ENCODE measurements at regions not wholly inside any gene's neighbourhood (a gene's known extent, or its start where the extent isn't known, plus 50 kb on each side); places are given as distances from the start of the nearest gene placed in this dataset.

DNA sequence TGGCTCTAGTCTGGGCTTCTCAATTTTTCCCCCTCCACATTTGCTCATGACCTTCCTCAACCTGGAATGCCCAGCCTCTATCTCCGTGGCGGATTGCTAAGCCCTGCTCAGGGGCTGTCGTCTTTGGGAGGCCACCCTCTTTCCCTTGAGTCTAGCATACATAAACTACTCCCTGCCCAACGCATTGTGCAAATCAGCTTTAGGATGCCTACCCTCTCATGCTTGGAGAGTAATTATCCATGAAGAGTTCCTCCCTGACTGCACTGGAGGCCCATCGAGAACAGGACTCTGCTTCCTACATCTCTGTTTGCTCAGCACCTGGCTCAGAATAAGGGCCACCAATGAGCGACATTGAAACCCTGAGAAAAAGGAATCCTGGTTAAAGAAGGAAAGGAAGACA, 53.7 kb upstream of the NPAS2 start:
- Histone ChIP-seq H3K27ac (ENCODE audit: low read depth, low read length) (no peak overlapping the region), H3K9ac (ENCODE audit: low read depth, low read length) (no peak overlapping the region)

GRCh38 chr2:100766806-100767205, 53.1 kb upstream of the NPAS2 start:
- Histone ChIP-seq H3K27me3 (ENCODE audit: insufficient read depth, low read length) (no peaks in the 10 kb centered on the region), H3K4me3 (ENCODE audit: low read length) (no peak overlapping the region), H3K9me3 (ENCODE audit: insufficient read depth, low read depth, low read length) (no peaks in the 10 kb centered on the region), H3K4me1 (ENCODE audit: insufficient read depth, low read length) (0 out of 2 replicates have a peak, but pooled peaks cover 2% of the 10 kb centered on the region), H3K9ac (ENCODE audit: low read depth, low read length) (no peak overlapping the region), H3K27ac (ENCODE audit: low read depth, low read length) (no peak overlapping the region), H3K36me3 (ENCODE audit: insufficient read depth, low read length) (no peaks in the 10 kb centered on the region)
- WGBS, result 91% methylated on average over 3 of the region's 3 CpGs

More for the DNA sequence above, 53.7 kb upstream of the NPAS2 start:
- Histone ChIP-seq H3K27me3 (ENCODE audit: insufficient read depth, low read length) (no peaks in the 10 kb centered on the region), H3K4me3 (ENCODE audit: low read length) (no peak overlapping the region), H3K36me3 (ENCODE audit: insufficient read depth, low read length) (no peaks in the 10 kb centered on the region), H3K4me1 (ENCODE audit: insufficient read depth, low read length) (0 out of 2 replicates have a peak, but pooled peaks cover 2% of the 10 kb centered on the region), H3K9me3 (ENCODE audit: insufficient read depth, low read depth, low read length) (no peaks in the 10 kb centered on the region)
- 93% methylated on average over 6 of the region's 6 CpGs for WGBS

DNA sequence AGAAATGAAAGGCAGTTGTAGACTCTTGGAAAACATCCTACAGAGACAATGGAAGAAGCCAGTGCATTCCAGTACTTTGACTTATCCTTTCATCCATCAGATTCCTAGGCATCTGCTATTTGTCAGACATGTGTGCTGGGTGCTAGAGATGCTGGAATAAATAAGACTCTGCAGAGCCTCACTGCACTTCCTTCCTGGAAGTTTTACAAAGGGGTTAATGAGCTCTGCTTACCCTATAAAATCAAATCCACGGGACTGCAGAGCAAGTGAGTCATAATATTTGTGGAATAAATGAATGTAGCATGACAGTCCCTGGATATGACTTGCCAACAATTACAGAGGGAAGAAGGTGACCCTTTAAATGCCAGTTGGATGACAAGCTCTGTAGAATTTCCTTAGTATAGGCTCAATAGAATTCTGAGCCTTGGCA, 52.7 kb upstream of the NPAS2 start:
- H3K9me3 ChIP-seq (ENCODE audit: insufficient read depth, low read depth, low read length), result no peaks in the 10 kb centered on the region
- no peaks in the 10 kb centered on the region for H3K36me3 ChIP-seq (ENCODE audit: insufficient read depth, low read length)
- no peaks in the 10 kb centered on the region for H3K27me3 ChIP-seq (ENCODE audit: insufficient read depth, low read length)
- no peak overlapping the region for H3K4me3 ChIP-seq (ENCODE audit: low read length)
- H3K27ac ChIP-seq (ENCODE audit: low read depth, low read length), result no peak overlapping the region
- WGBS, result 93% methylated on average over 1 of the region's 1 CpG
- no peak overlapping the region for H3K9ac ChIP-seq (ENCODE audit: low read depth, low read length)
- 0 out of 2 replicates have a peak, but pooled peaks cover 2% of the 10 kb centered on the region for H3K4me1 ChIP-seq (ENCODE audit: insufficient read depth, low read length)

DNA sequence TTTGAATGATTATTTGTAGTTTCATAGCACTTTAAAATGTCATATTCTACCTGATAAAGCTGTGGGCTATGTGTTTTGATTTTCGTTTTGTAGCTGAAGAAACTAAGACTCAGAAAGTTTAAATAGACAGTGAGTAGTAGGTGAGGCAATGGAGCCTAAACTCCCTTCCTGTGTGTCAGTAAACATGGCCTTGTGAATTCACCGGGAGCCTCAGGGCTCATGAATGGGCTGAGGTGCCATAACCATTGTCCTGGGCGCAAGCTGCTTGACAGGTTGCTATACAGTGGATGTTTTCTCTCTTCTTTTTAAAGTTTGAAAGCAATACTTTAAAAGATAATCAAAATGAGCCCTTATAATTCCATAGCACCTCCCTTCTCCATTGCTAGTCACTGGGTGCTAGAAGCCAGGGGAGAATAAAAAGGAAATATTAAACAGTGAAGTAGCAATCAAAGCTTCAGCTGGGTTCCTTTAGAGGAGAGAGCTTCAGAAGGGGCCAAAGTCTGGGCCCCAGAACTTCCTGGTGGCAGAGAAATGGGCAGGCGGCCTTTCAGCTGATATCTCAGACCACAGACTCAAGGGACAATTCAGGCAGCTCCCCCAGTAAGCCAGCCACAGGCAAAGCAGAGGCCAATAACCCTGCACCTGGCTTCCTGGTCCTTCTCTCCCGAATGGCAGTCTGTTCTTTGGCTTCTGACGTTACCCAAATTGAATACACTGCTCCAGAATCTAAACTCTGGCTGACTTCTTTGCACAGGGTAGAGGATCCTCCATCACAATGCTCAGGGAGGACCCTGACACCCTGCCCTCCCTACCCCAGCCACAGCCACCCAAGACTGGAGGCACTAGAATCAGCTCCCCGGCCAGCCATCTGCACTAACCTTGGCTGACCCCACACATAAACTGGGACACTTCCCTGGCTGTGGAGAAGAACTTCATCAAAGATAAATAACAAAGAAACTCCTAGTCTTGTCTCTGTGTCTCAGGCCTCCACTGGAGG, 51.8 kb upstream of the NPAS2 start:
- H3K36me3 ChIP-seq (ENCODE audit: insufficient read depth, low read length), result no peaks in the 10 kb centered on the region
- no peak overlapping the region for H3K4me3 ChIP-seq (ENCODE audit: low read length)
- H3K9ac ChIP-seq (ENCODE audit: low read depth, low read length), result no peak overlapping the region
- H3K27me3 ChIP-seq (ENCODE audit: insufficient read depth, low read length), result no peaks in the 10 kb centered on the region
- H3K4me1 ChIP-seq (ENCODE audit: insufficient read depth, low read length), result 0 out of 2 replicates have a peak, but pooled peaks cover 2% of the 10 kb centered on the region
- H3K9me3 ChIP-seq (ENCODE audit: insufficient read depth, low read depth, low read length), result no peaks in the 10 kb centered on the region
- H3K27ac ChIP-seq (ENCODE audit: low read depth, low read length), result no peak overlapping the region
- 88% methylated on average over 7 of the region's 7 CpGs for WGBS

All from HUES64 (cell line).